T-helper 2 cell treated with Interferon-gamma antibody and Interleukin-4, amounts not matched to agents 5 μg/mL and 100 μg/mL, for 36 hours (primary cell): ENCODE measurements at regions not wholly inside any gene's neighbourhood (a gene's known extent, or its start where the extent isn't known, plus 50 kb on each side); places are given as distances from the start of the nearest gene placed in this dataset.

Source experiments
- DNase-seq: peaks from one replicate; pipeline ENCODE4 v3.0.0; 2021; ENCODE audit warnings: low spot score
- H3K27ac Mint-ChIP-seq: one replicate; pipeline ENCODE4 v1.8.0; 2021; ENCODE audit warnings: mild to moderate bottlenecking, mixed read lengths
- H3K27me3 Mint-ChIP-seq: one replicate; pipeline ENCODE4 v1.8.0; 2021; ENCODE audit warnings: low read depth, mixed read lengths
- H3K36me3 Mint-ChIP-seq: one replicate; pipeline ENCODE4 v1.8.0; 2021; ENCODE audit warnings: low read depth, mixed read lengths
- H3K4me1 Mint-ChIP-seq: one replicate; pipeline ENCODE4 v1.8.0; 2021; ENCODE audit warnings: low read depth, mixed read lengths
- H3K4me3 Mint-ChIP-seq: one replicate; pipeline ENCODE4 v1.8.0; 2022; ENCODE audit warnings: mild to moderate bottlenecking, moderate library complexity, mixed read lengths
- H3K9me3 Mint-ChIP-seq: one replicate; pipeline ENCODE4 v1.8.0; 2021; ENCODE audit warnings: mixed read lengths

DNA sequence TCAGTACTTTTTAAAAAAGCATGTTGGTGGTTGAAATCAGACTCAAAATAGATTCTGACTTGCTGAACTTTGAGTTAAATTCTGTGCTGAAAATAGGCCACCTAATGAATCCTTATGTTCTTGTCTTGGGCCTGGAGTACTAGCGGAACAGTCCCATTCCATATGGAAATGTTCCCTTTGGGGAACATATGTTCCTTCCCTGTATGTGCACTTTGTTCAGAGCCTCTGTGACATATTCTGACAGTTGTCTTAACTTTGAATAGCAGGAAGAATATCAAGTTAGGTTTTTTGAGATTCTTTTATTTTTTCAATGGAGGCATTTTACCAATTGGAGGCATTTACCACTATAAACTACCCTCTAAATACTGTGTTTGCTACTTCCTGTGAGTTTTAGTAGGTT lies 1667.8 kb downstream of the PLA2G4A start:
- no peak overlapping the region for H3K27ac Mint-ChIP-seq

DNA sequence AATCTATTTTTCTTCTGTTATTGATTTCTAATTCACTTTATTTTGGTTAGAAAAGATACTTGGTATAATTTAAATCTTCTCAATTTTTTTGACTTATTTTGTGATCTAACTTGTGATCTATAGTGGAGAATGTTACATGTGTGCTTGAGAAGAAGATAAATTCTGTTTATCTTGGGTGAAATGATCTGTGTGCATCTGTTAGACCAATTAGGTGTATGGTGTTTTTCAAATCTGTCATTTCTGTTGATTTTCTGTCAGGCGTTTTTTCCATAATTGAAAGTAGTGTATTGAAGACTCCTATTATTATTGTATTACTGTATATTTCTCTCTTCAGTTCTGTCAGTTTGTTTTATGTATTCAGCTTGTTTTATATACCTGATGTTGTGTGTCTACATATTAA lies 1668.3 kb downstream of the PLA2G4A start:
- H3K36me3 Mint-ChIP-seq: no peaks in the 10 kb centered on the region
- H3K9me3 Mint-ChIP-seq: peaks cover 27% of the 10 kb centered on the region
- no peaks in the 10 kb centered on the region for H3K27me3 Mint-ChIP-seq
- no peak overlapping the region for H3K4me3 Mint-ChIP-seq
- no peak overlapping the region for H3K27ac Mint-ChIP-seq
- DNase-seq: no peak
- no peaks in the 10 kb centered on the region for H3K4me1 Mint-ChIP-seq

More for the DNA sequence above, 1667.8 kb downstream of the PLA2G4A start:
- Mint-ChIP-seq H3K4me3 (no peak overlapping the region), H3K9me3 (peaks cover 27% of the 10 kb centered on the region), H3K27me3 (no peaks in the 10 kb centered on the region), H3K4me1 (no peaks in the 10 kb centered on the region), H3K36me3 (no peaks in the 10 kb centered on the region)
- no peak for DNase-seq

DNA sequence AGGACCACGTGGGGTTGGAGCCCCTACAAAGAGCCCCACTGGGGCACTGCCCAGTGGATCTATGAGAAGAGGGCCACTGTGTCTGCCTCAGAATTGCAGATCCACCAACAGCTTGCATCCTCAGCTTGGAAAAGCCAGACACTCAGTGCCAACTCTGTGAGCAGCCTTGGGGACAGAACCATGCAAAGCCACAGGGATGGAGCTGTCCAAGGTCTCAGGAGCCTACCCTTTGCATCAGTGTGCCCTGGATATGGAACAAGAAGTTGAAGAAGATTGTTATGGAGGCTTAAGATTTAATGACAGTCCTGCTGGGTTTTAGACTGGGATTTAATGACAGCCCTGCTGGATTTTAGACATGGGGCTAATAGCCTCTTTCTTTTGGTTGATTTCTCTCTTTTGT lies 1670.9 kb downstream of the PLA2G4A start:
- no peak for DNase-seq
- Mint-ChIP-seq H3K4me3 (no peak overlapping the region), H3K27ac (no peak overlapping the region), H3K27me3 (no peaks in the 10 kb centered on the region), H3K9me3 (peaks cover 21% of the 10 kb centered on the region), H3K36me3 (no peaks in the 10 kb centered on the region), H3K4me1 (no peaks in the 10 kb centered on the region)

GRCh38 chr1:188514917-188515316 lies 1686.2 kb downstream of the PLA2G4A start:
- Mint-ChIP-seq H3K9me3 (peaks cover 8% of the 10 kb centered on the region), H3K4me3 (no peak overlapping the region), H3K27ac (no peak overlapping the region), H3K27me3 (no peaks in the 10 kb centered on the region), H3K4me1 (no peaks in the 10 kb centered on the region), H3K36me3 (no peaks in the 10 kb centered on the region)
- DNase-seq: no peak

GRCh38 chr1:188517139-188517538 lies 1688.4 kb downstream of the PLA2G4A start:
- peaks cover 5% of the 10 kb centered on the region for H3K9me3 Mint-ChIP-seq
- H3K27ac Mint-ChIP-seq: no peak overlapping the region
- no peaks in the 10 kb centered on the region for H3K27me3 Mint-ChIP-seq
- no peak for DNase-seq
- no peak overlapping the region for H3K4me3 Mint-ChIP-seq
- no peaks in the 10 kb centered on the region for H3K36me3 Mint-ChIP-seq
- H3K4me1 Mint-ChIP-seq: no peaks in the 10 kb centered on the region

DNA sequence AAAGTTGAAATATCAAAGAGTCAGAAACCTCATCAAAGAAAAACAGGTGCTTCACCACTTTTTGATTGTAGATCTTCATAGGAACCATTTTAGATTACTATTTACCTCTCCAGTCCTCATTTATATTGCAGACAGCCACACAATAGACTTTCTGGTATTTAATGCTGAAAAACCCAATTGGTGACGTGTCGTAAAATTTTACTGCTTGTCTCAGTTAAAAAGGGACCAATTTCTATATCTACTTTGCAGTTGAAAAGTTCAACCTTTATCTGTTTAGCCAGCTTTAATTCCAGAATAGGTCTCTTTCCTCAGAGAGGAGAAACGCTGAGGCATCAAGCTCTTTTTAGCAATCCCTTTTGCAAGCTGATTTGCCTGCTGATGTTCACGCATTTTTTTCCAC lies 1722.4 kb downstream of the PLA2G4A start:
- Mint-ChIP-seq H3K27me3 (no peaks in the 10 kb centered on the region), H3K4me3 (no peak overlapping the region)

GRCh38 chr1:188557053-188557452 lies 1728.3 kb downstream of the PLA2G4A start:
- peaks cover 5% of the 10 kb centered on the region for H3K9me3 Mint-ChIP-seq
- no peak overlapping the region for H3K27ac Mint-ChIP-seq
- no peak for DNase-seq
- no peak overlapping the region for H3K4me3 Mint-ChIP-seq
- H3K36me3 Mint-ChIP-seq: no peaks in the 10 kb centered on the region
- no peaks in the 10 kb centered on the region for H3K4me1 Mint-ChIP-seq
- no peaks in the 10 kb centered on the region for H3K27me3 Mint-ChIP-seq

More for the DNA sequence above, 1722.4 kb downstream of the PLA2G4A start:
- DNase-seq: no peak
- Mint-ChIP-seq H3K4me1 (no peaks in the 10 kb centered on the region), H3K9me3 (no peaks in the 10 kb centered on the region), H3K36me3 (no peaks in the 10 kb centered on the region), H3K27ac (no peak overlapping the region)

DNA sequence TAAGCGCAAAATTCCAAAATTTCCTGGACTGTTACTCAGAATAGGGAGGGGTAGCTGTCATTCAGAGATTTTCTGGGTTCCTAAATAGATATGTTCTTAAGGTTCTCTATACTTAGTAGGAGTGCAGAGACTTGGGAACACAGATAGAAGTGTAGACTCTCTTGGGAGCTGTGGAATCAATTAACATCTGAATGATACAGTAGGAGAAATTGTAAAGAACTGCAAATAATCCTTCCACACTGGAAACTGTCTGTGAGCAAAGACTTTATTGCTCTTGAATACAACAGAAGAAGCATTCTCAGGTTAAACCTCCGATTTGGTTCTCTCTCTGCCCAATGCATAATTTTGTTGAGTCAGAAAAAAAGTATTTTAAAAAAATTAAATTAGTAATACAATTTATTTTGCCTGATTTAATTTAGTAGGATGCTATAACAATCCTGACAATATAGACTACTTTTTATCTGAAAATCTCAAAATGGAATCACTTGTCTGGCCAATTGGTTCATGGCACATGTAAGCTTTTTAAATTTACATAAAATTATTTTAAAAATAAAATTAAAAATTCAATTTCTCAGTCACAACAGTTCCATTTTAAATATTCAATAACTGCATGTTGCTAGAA lies 1754.3 kb downstream of the PLA2G4A start:
- Mint-ChIP-seq H3K9me3 (no peaks in the 10 kb centered on the region), H3K4me3 (no peak overlapping the region), H3K4me1 (no peaks in the 10 kb centered on the region), H3K27me3 (no peaks in the 10 kb centered on the region), H3K36me3 (no peaks in the 10 kb centered on the region), H3K27ac (no peak overlapping the region)
- no peak for DNase-seq

GRCh38 chr1:188584119-188584518 lies 1755.4 kb downstream of the PLA2G4A start:
- Mint-ChIP-seq H3K36me3 (no peaks in the 10 kb centered on the region), H3K27ac (no peak overlapping the region), H3K4me3 (no peak overlapping the region), H3K9me3 (no peaks in the 10 kb centered on the region), H3K4me1 (no peaks in the 10 kb centered on the region), H3K27me3 (no peaks in the 10 kb centered on the region)
- DNase-seq: no peak

DNA sequence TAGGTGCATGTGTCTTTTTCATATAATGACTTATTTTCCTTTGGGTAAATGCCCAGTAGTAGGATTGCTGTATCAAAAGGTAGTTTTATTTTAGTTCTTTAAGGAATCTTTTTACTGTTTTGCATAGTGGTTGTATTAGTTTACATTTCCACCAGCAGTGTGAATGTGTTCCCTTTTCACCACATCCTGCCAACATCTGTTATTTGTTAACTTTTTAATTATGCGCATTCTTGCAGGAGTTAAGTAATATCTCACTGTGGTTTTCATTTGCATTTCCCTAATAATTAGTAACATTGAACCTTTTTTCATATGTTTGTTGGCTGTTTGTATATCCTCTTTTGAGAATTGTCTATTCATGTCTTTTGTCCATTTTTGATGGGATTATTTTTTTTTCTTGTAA lies 1761.9 kb downstream of the PLA2G4A start:
- DNase-seq: no peak
- H3K36me3 Mint-ChIP-seq: no peaks in the 10 kb centered on the region
- H3K4me3 Mint-ChIP-seq: no peak overlapping the region
- no peaks in the 10 kb centered on the region for H3K4me1 Mint-ChIP-seq
- H3K9me3 Mint-ChIP-seq: peaks cover 23% of the 10 kb centered on the region
- H3K27ac Mint-ChIP-seq: no peak overlapping the region
- no peaks in the 10 kb centered on the region for H3K27me3 Mint-ChIP-seq

DNA sequence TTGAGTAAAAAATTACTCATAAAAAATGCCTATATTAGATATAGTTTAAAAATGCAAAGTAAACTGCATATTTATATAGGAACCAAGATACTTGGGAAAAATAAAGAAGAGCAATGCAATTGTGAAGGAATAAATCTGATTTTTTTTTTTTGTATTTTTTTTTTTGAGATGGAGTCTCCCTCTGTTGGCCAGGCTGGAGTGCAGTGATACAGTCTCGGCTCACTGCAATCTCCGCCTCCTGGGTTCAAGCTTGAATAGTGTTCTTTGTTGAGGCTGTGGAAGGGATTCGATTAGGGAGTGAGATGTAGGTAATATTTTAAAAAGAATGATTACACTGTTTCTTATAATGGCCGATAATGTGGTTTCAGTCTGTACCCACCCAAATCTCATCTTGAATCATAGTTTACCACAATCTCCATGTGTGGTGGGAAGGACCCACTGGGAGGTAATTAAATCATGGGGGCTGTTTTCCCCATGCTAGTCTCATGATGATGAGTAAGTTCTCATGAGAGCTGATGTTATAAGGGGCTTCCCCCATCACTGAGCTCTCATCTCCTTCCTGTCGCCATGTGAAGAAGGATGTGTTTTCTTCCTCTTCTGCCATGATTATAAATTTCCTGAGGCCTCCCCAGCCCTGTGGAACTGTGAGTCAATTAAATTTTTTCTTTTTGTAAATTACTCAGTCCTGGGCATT lies 1765.9 kb downstream of the PLA2G4A start:
- no peaks in the 10 kb centered on the region for H3K4me1 Mint-ChIP-seq
- H3K4me3 Mint-ChIP-seq: no peak overlapping the region
- no peak for DNase-seq
- H3K27ac Mint-ChIP-seq: no peak overlapping the region
- H3K9me3 Mint-ChIP-seq: peaks cover 23% of the 10 kb centered on the region
- H3K27me3 Mint-ChIP-seq: no peaks in the 10 kb centered on the region
- no peaks in the 10 kb centered on the region for H3K36me3 Mint-ChIP-seq

- Mint-ChIP-seq H3K27ac (no peak overlapping the region), H3K36me3 (no peaks in the 10 kb centered on the region), H3K4me1 (no peaks in the 10 kb centered on the region), H3K27me3 (no peaks in the 10 kb centered on the region), H3K9me3 (no peaks in the 10 kb centered on the region), H3K4me3 (no peak overlapping the region)
- DNase-seq: no peak
These were observed 1770.6 kb downstream of the PLA2G4A start for GRCh38 chr1:188599313-188599712.

DNA sequence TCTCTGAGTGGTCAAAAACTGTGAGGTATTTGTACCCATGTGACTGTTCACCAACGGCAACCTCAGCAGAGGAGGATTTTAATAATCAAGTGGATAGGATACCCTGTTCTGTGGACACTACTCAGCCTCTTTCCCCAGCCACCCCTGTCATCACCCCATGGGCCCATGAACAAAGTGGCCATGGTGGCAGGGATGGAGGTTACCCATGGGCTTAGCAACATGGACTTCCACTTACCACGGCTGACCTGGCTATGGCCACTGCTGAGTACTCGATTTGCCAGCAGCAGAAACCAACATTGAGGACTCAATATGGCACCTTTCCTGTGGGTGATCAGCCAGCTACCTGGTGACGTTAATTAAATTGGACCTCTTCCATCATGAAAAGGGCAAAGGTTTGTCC lies 1782.7 kb downstream of the PLA2G4A start:
- Mint-ChIP-seq H3K27ac (no peak overlapping the region), H3K4me1 (no peaks in the 10 kb centered on the region), H3K9me3 (peaks cover 36% of the 10 kb centered on the region), H3K4me3 (no peak overlapping the region), H3K36me3 (no peaks in the 10 kb centered on the region), H3K27me3 (no peaks in the 10 kb centered on the region)
- DNase-seq: no peak

DNA sequence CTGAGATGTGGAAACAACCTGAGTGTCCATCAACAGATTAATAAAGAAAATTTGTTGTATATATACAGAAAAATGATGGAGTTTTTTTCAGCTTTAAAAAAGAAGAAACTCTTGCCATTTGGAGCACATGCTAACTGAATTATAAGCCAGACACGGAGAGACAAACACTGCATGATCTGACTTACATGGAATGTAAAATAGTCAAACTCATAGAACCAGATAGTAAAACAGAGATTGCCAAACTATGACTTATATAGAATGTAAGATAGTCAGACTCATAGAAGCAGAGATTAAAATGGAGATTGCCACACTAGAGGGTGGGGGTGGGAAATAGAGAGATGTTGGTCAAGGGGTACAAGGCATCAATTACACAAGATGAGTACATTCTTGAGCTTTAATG lies 1786.6 kb downstream of the PLA2G4A start:
- no peaks in the 10 kb centered on the region for H3K36me3 Mint-ChIP-seq
- H3K4me1 Mint-ChIP-seq: no peaks in the 10 kb centered on the region
- peaks cover 37% of the 10 kb centered on the region for H3K9me3 Mint-ChIP-seq
- no peak overlapping the region for H3K4me3 Mint-ChIP-seq
- no peak overlapping the region for H3K27ac Mint-ChIP-seq
- H3K27me3 Mint-ChIP-seq: no peaks in the 10 kb centered on the region
- DNase-seq: no peak

GRCh38 chr1:188620236-188620635 lies 1791.5 kb downstream of the PLA2G4A start:
- no peak for DNase-seq
- no peaks in the 10 kb centered on the region for H3K36me3 Mint-ChIP-seq
- no peaks in the 10 kb centered on the region for H3K27me3 Mint-ChIP-seq
- H3K4me1 Mint-ChIP-seq: no peaks in the 10 kb centered on the region
- peaks cover 10% of the 10 kb centered on the region for H3K9me3 Mint-ChIP-seq
- no peak overlapping the region for H3K27ac Mint-ChIP-seq
- no peak overlapping the region for H3K4me3 Mint-ChIP-seq
